SU-DHL-6 (cell line): ENCODE measurements at regions not wholly inside any gene's neighbourhood (a gene's known extent, or its start where the extent isn't known, plus 50 kb on each side); places are given as distances from the start of the nearest gene placed in this dataset.

ENCODE experiments used
- H2AFZ ChIP-seq: fragments of 200-600 bp; sonication (generic); 2 replicates; pipeline ENCODE4 v1.6.1; 2014; ENCODE audit warnings: low read depth, mild to moderate bottlenecking, moderate library complexity, mixed read lengths, antibody characterized with exemption, low read length; ENCODE audit not compliant: severe bottlenecking
- H3F3A ChIP-seq: fragments of 200-600 bp; shearing (Covaris generic); 2 replicates; pipeline ENCODE4 v1.6.0; 2016; ENCODE audit warnings: antibody characterized with exemption, mild to moderate bottlenecking; ENCODE audit not compliant: insufficient read depth
- H3K27ac ChIP-seq: fragments of 200-600 bp; sonication (generic); 2 replicates; pipeline ENCODE4 v1.5.1; 2016; ENCODE audit warnings: low read depth, mild to moderate bottlenecking, low read length, moderate library complexity, mixed read lengths
- H3K27me3 ChIP-seq: fragments of 200-600 bp; sonication (generic), shearing (Covaris generic); 2 replicates; pipeline ENCODE4 v1.6.0; 2014; ENCODE audit warnings: mild to moderate bottlenecking, low read length
- H3K36me3 ChIP-seq: fragments of 200-600 bp; sonication (generic); 2 replicates; pipeline ENCODE4 v1.6.1; 2014; ENCODE audit warnings: mild to moderate bottlenecking, low read length, mixed read lengths
- H3K4me2 ChIP-seq: fragments of 300-600, 200-600 bp; shearing (Covaris generic), sonication (generic); 2 replicates; pipeline ENCODE4 v1.6.0; 2014; ENCODE audit warnings: low read length, low read depth, mild to moderate bottlenecking; ENCODE audit not compliant: poor library complexity, severe bottlenecking
- H3K4me3 ChIP-seq: fragments of 200-600 bp; sonication (generic); 2 replicates; pipeline ENCODE4 v1.5.1; 2014; ENCODE audit warnings: antibody characterized with exemption, low read length, mild to moderate bottlenecking, mixed read lengths; ENCODE audit not compliant: insufficient read depth, poor library complexity, severe bottlenecking
- H3K79me2 ChIP-seq: fragments of 200-600 bp; sonication (generic); 2 replicates; pipeline ENCODE4 v1.6.1; 2014; ENCODE audit warnings: mild to moderate bottlenecking, low read length, moderate library complexity; ENCODE audit not compliant: insufficient read depth
- H3K9ac ChIP-seq: fragments of 200-600 bp; sonication (generic); 2 replicates; pipeline ENCODE4 v1.7.0; 2014; ENCODE audit warnings: mild to moderate bottlenecking, low read length
- H3K9me2 ChIP-seq: fragments of 200-600 bp; sonication (generic); replicated peaks from 2 replicates; pipeline ENCODE4 v1.6.1; 2014; ENCODE audit warnings: low read length; ENCODE audit not compliant: insufficient read depth
- H3K9me3 ChIP-seq: fragments of 200-600 bp; sonication (generic); 2 replicates; pipeline ENCODE4 v1.6.1; 2014; ENCODE audit warnings: low read length, mixed read lengths; ENCODE audit not compliant: insufficient read depth
- H4K20me1 ChIP-seq: fragments of 200-600 bp; sonication (generic); 2 replicates; pipeline ENCODE4 v1.6.1; 2014; ENCODE audit warnings: low read depth, mild to moderate bottlenecking, antibody characterized with exemption, low read length, moderate library complexity, mixed read lengths
- CTCF ChIP-seq: fragments of 200-600 bp; sonication (generic); IDR thresholded peaks from one replicate; pipeline ENCODE4 v1.5.1; 2017; ENCODE audit warnings: antibody characterized with exemption, mild to moderate bottlenecking, low read length, moderate library complexity; ENCODE audit not compliant: insufficient read depth, poor library complexity, severe bottlenecking
- EZH2phosphoT487 ChIP-seq: fragments of 200-600 bp; sonication (generic), shearing (Covaris generic); conservative IDR thresholded peaks from 2 replicates; pipeline ENCODE4 v1.6.1; 2018; ENCODE audit warnings: mild to moderate bottlenecking, antibody characterized with exemption, low read length, moderate library complexity, mixed read lengths

- Histone ChIP-seq H3K27ac (no peak overlapping the region), H3K4me2 (no peak overlapping the region), H4K20me1 (no peaks in the 10 kb centered on the region)
These were observed 532.0 kb upstream of the FSHR start for GRCh38 chr2:49686291-49686690.

GRCh38 chr2:49677227-49677626 lies 522.9 kb upstream of the FSHR start:
- Histone ChIP-seq H3K79me2 (no peaks in the 10 kb centered on the region), H3K9me2 (no peaks in the 10 kb centered on the region), H3K27me3 (no peaks in the 10 kb centered on the region), H3K4me2 (no peak overlapping the region), H3K9ac (no peak overlapping the region), H4K20me1 (no peaks in the 10 kb centered on the region), H3K4me3 (no peak overlapping the region), H3K36me3 (no peaks in the 10 kb centered on the region), H2AFZ (no peak overlapping the region), H3K27ac (no peak overlapping the region), H3K9me3 (no peaks in the 10 kb centered on the region), H3F3A (no peaks in the 10 kb centered on the region)
- TF ChIP-seq CTCF (no peak), EZH2phosphoT487 (no peak)

More at GRCh38 chr2:49686291-49686690, 532.0 kb upstream of the FSHR start:
- TF ChIP-seq CTCF (no peak), EZH2phosphoT487 (no peak)
- Histone ChIP-seq H3K79me2 (no peaks in the 10 kb centered on the region), H3K9me2 (no peaks in the 10 kb centered on the region), H3K9ac (no peak overlapping the region), H2AFZ (no peak overlapping the region), H3K27me3 (no peaks in the 10 kb centered on the region), H3K4me3 (no peak overlapping the region), H3F3A (no peaks in the 10 kb centered on the region), H3K9me3 (no peaks in the 10 kb centered on the region), H3K36me3 (no peaks in the 10 kb centered on the region)

- Histone ChIP-seq H3K27ac (no peak overlapping the region), H3F3A (no peaks in the 10 kb centered on the region), H3K79me2 (no peaks in the 10 kb centered on the region), H3K4me2 (no peak overlapping the region), H3K9ac (no peak overlapping the region), H4K20me1 (no peaks in the 10 kb centered on the region), H3K9me2 (no peaks in the 10 kb centered on the region), H3K9me3 (no peaks in the 10 kb centered on the region), H3K36me3 (no peaks in the 10 kb centered on the region), H3K4me3 (no peak overlapping the region), H3K27me3 (no peaks in the 10 kb centered on the region), H2AFZ (no peak overlapping the region)
- TF ChIP-seq CTCF, result no peak
- no peak for TF ChIP-seq EZH2phosphoT487
These were observed 510.5 kb upstream of the FSHR start for GRCh38 chr2:49664827-49665226.
